IMR-90 (cell line): ENCODE measurements at regions not wholly inside any gene's neighbourhood (a gene's known extent, or its start where the extent isn't known, plus 50 kb on each side); places are given as distances from the start of the nearest gene placed in this dataset.

Experiments used
- ATAC-seq: fragments of 200-7000 bp; cut with Tn5 transposase; 2 replicates; pipeline ENCODE4 v1.9.1; 2020; ENCODE audit warnings: low read depth, mild to moderate bottlenecking, moderate library complexity
- BruUV-seq: library from RNA; stranded (reverse); fragments of 400-500 nt; replicated peaks from 2 replicates; lab custom pipeline; 2021; lab: Mats Ljungman, UMichigan
- CTCF ChIA-PET: fragments of 300-600 bp; formaldehyde crosslinking; extraction: SDS; loops from one replicate; lab custom pipeline; 2021; ENCODE audit warnings: antibody characterized with exemption; lab: Yijun Ruan, JAX
- POLR2A ChIA-PET: fragments of 300-600 bp; sonication (Branson Sonifier 250); formaldehyde crosslinking; loops from one replicate; lab custom pipeline; 2022; ENCODE audit warnings: antibody characterized with exemption; ENCODE audit not compliant: unreplicated experiment; lab: Charles Lee
- DNase-seq: peaks from one replicate; pipeline ENCODE4 v3.0.0; 2013
- H2AFZ ChIP-seq: replicated peaks from 2 replicates; pipeline ENCODE3; 2013; ENCODE audit warnings: low read length, mild to moderate bottlenecking; ENCODE audit not compliant: poor library complexity
- H2AK5ac ChIP-seq: 2 replicates; pipeline ENCODE4 v1.6.1; 2013; ENCODE audit warnings: low read depth, low read length, inconsistent platforms
- H2AK9ac ChIP-seq: replicated peaks from 2 replicates; pipeline ENCODE3; 2013; ENCODE audit warnings: mild to moderate bottlenecking, low read depth, low read length, moderate library complexity; ENCODE audit not compliant: poor library complexity
- H2BK120ac ChIP-seq: 2 replicates; pipeline ENCODE4 v1.6.1; 2013; ENCODE audit warnings: low read depth, low read length, inconsistent platforms
- H2BK15ac ChIP-seq: 3 replicates; pipeline ENCODE4 v1.6.1; 2013; ENCODE audit warnings: low read depth, low read length, inconsistent platforms
- H2BK20ac ChIP-seq: 2 replicates; pipeline ENCODE4 v1.6.1; 2013; ENCODE audit warnings: low read depth, mild to moderate bottlenecking, inconsistent platforms, low read length, moderate library complexity
- H2BK5ac ChIP-seq: 2 replicates; pipeline ENCODE4 v1.6.1; 2013; ENCODE audit warnings: mild to moderate bottlenecking, low read depth, low read length, inconsistent platforms; ENCODE audit not compliant: poor library complexity, severe bottlenecking
- H3K14ac ChIP-seq: replicated peaks from 2 replicates; pipeline ENCODE4 v1.6.1; 2013; ENCODE audit warnings: low read depth, low read length, inconsistent platforms
- H3K18ac ChIP-seq: 2 replicates; pipeline ENCODE4 v1.6.1; 2013; ENCODE audit warnings: low read depth, low read length, control low read depth
- H3K23ac ChIP-seq: 2 replicates; pipeline ENCODE4 v1.6.1; 2013; ENCODE audit warnings: low read depth, low read length, inconsistent platforms
- H3K27ac ChIP-seq: 2 replicates; pipeline ENCODE4 v1.5.1; 2013; ENCODE audit warnings: mild to moderate bottlenecking, control low read depth, low read length; ENCODE audit not compliant: insufficient read depth
- H3K27me3 ChIP-seq: 2 replicates; pipeline ENCODE4 v1.6.1; 2013; ENCODE audit warnings: low read length; ENCODE audit not compliant: control insufficient read depth, insufficient read depth
- H3K36me3 ChIP-seq: 2 replicates; pipeline ENCODE4 v1.6.1; 2013; ENCODE audit warnings: low read length, mixed read lengths; ENCODE audit not compliant: control insufficient read depth, insufficient read depth
- H3K4ac ChIP-seq: 2 replicates; pipeline ENCODE4 v1.6.1; 2013; ENCODE audit warnings: low read depth, low read length, inconsistent platforms
- H3K4me1 ChIP-seq: 2 replicates; pipeline ENCODE4 v1.6.1; 2013; ENCODE audit warnings: low read length, mixed read lengths; ENCODE audit not compliant: control insufficient read depth, insufficient read depth
- H3K4me2 ChIP-seq: 2 replicates; pipeline ENCODE4 v1.6.1; 2013; ENCODE audit warnings: low read depth, mild to moderate bottlenecking, control low read depth, low read length, moderate library complexity
- H3K4me3 ChIP-seq: 2 replicates; pipeline ENCODE4 v1.5.1; 2013; ENCODE audit warnings: low read depth, mild to moderate bottlenecking, control low read depth, low read length, moderate library complexity; ENCODE audit not compliant: insufficient read depth
- H3K56ac ChIP-seq: 2 replicates; pipeline ENCODE4 v1.6.1; 2013; ENCODE audit warnings: low read length, inconsistent platforms; ENCODE audit not compliant: insufficient read depth; ENCODE audit errors: extremely low read depth
- H3K79me1 ChIP-seq, 2 experiments: 2 replicates each; pipeline ENCODE4 v1.6.1; 2013; ENCODE audit warnings: low read length in 2 of 2, inconsistent platforms in 1 of 2, low read depth in 1 of 2
- H3K9ac ChIP-seq: 2 replicates; pipeline ENCODE4 v1.6.1; 2013; ENCODE audit warnings: low read depth, low read length, control low read depth
- H3K9me1 ChIP-seq: 2 replicates; pipeline ENCODE4 v1.6.1; 2013; ENCODE audit warnings: low read length, inconsistent platforms; ENCODE audit not compliant: insufficient read depth
- H3K9me3 ChIP-seq: 2 replicates; pipeline ENCODE4 v1.6.1; 2013; ENCODE audit warnings: low read length; ENCODE audit not compliant: control insufficient read depth, insufficient read depth
- H4K20me1 ChIP-seq: 2 replicates; pipeline ENCODE4 v1.6.1; 2013; ENCODE audit warnings: low read length, inconsistent platforms; ENCODE audit not compliant: insufficient read depth
- H4K5ac ChIP-seq: 2 replicates; pipeline ENCODE4 v1.6.1; 2013; ENCODE audit warnings: mild to moderate bottlenecking, low read depth, low read length, control low read depth
- H4K8ac ChIP-seq, 2 experiments: 2 replicates each; pipeline ENCODE4 v1.6.1; 2013; ENCODE audit warnings: low read depth in 2 of 2, low read length in 2 of 2, control low read depth in 1 of 2, inconsistent platforms in 1 of 2
- H4K91ac ChIP-seq: 2 replicates; pipeline ENCODE4 v1.6.1; 2013; ENCODE audit warnings: low read depth, low read length, inconsistent platforms; ENCODE audit not compliant: insufficient read depth
- BHLHE40 ChIP-seq: fragments of 150-350 bp; IDR thresholded peaks from 2 replicates; pipeline ENCODE4 v1.6.1; 2016; ENCODE audit warnings: mild to moderate bottlenecking, low read depth, low read length
- CEBPB ChIP-seq: IDR thresholded peaks from 2 replicates; pipeline ENCODE4 v1.6.1; 2012; ENCODE audit warnings: low read depth, low read length, improper control_type of control experiment
- CHD1 ChIP-seq: IDR thresholded peaks from 2 replicates; pipeline ENCODE4 v1.6.1; 2012; ENCODE audit warnings: low read depth, low read length, improper control_type of control experiment
- CTCF ChIP-seq: conservative IDR thresholded peaks from 2 replicates; pipeline ENCODE4 v1.5.1; 2012; ENCODE audit warnings: mild to moderate bottlenecking, low read depth, low read length, improper control_type of control experiment
- FOS ChIP-seq: fragments of 150-350 bp; IDR thresholded peaks from 2 replicates; pipeline ENCODE4 v1.6.1; 2016; ENCODE audit warnings: low read depth, low read length
- MAFK ChIP-seq: IDR thresholded peaks from 2 replicates; pipeline ENCODE4 v1.6.1; 2012; ENCODE audit warnings: low read depth, low read length, improper control_type of control experiment
- MAZ ChIP-seq: IDR thresholded peaks from 2 replicates; pipeline ENCODE4 v1.6.1; 2012; ENCODE audit warnings: low read depth, mild to moderate bottlenecking, low read length, improper control_type of control experiment, moderate library complexity, borderline replicate concordance
- MXI1 ChIP-seq: IDR thresholded peaks from 2 replicates; pipeline ENCODE4 v1.6.1; 2012; ENCODE audit warnings: low read depth, mild to moderate bottlenecking, low read length, moderate library complexity, borderline replicate concordance
- NFE2L2 ChIP-seq: fragments of 150-350 bp; IDR thresholded peaks from 2 replicates; pipeline ENCODE4 v1.6.1; 2016; ENCODE audit warnings: low read depth, mild to moderate bottlenecking, low read length
- POLR2A ChIP-seq: IDR thresholded peaks from 2 replicates; pipeline ENCODE4 v1.6.1; 2012; ENCODE audit warnings: mild to moderate bottlenecking, low read depth, low read length
- RAD21 ChIP-seq: IDR thresholded peaks from 2 replicates; pipeline ENCODE4 v1.6.1; 2012; ENCODE audit warnings: low read length, improper control_type of control experiment
- RCOR1 ChIP-seq: IDR thresholded peaks from 2 replicates; pipeline ENCODE4 v1.6.1; 2012; ENCODE audit warnings: mild to moderate bottlenecking, low read length, improper control_type of control experiment; ENCODE audit not compliant: insufficient replicate concordance
- RFX5 ChIP-seq: IDR thresholded peaks from 2 replicates; pipeline ENCODE4 v1.8.0; 2012; ENCODE audit warnings: low read depth, mild to moderate bottlenecking, low read length, moderate library complexity
- SMC3 ChIP-seq: fragments of 150-350 bp; IDR thresholded peaks from 2 replicates; pipeline ENCODE4 v1.6.1; 2016; ENCODE audit warnings: low read depth, mild to moderate bottlenecking, antibody characterized with exemption, low read length, moderate library complexity
- WGBS, 2 experiments: methylation state at CpG; one replicate each; pipeline versions ENCODE4 v1.1.5 to v1.1.7; 2013; ENCODE audit warnings: missing lambda C conversion rate in 2 of 2; ENCODE audit not compliant: insufficient read length in 1 of 2; ENCODE audit errors: extremely low coverage in 2 of 2; 5-methylcytosine and 5-hydroxymethylcytosine counted together
- dilution Hi-C: fragments of 300-500 bp; cut with HindIII; formaldehyde crosslinking; loops from one replicate; pipeline ENCODE4 v1.14.3; 2018; ENCODE audit warnings: low sequenced_read_pairs; ENCODE audit not compliant: unreplicated experiment
- in situ Hi-C: fragments of 300-500 bp; cut with MboI; formaldehyde crosslinking; loops from 3 replicates; pipeline ENCODE4 v1.14.3; 2019; ENCODE audit warnings: low sequenced_read_pairs, inconsistent platforms, mixed read lengths
- intact Hi-C: fragments of 100-400 bp; cut with micrococcal nuclease; formaldehyde crosslinking; loops from 2 replicates; pipeline ENCODE4 v1.10.0; 2022
- TF ChIP-seq, protein P1 (sequence below): fragments of 150-350 bp; IDR thresholded peaks from 2 replicates; pipeline ENCODE4 v1.6.1; 2017; ENCODE audit warnings: mild to moderate bottlenecking, antibody characterized with exemption, low read length, low read depth
- TF ChIP-seq, protein P2 (sequence below): fragments of 150-350 bp; IDR thresholded peaks from 2 replicates; pipeline ENCODE4 v1.6.1; 2016; ENCODE audit warnings: low read depth, mild to moderate bottlenecking, low read length, moderate library complexity, borderline replicate concordance

- Histone ChIP-seq H4K8ac (no peak overlapping the region), H3K23ac (no peak overlapping the region), H3K14ac (no peak overlapping the region), H3K9me1 (no peaks in the 10 kb centered on the region), H3K4me3 (no peak overlapping the region), H2AK5ac (no peak overlapping the region), H3K79me1 (no peaks in the 10 kb centered on the region), H3K9me3 (no peaks in the 10 kb centered on the region), H3K27me3 (0 out of 2 replicates have a peak, but pooled peaks cover 1% of the 10 kb centered on the region), H3K9ac (no peak overlapping the region), H4K91ac (no peak overlapping the region), H3K56ac (no peak overlapping the region), H3K4me1 (no peaks in the 10 kb centered on the region), H2AK9ac (no peak overlapping the region), H3K36me3 (no peaks in the 10 kb centered on the region), H2BK15ac (no peak overlapping the region), H2BK20ac (no peak overlapping the region), H3K18ac (no peak overlapping the region), H3K4me2 (no peak overlapping the region), H3K4ac (no peak overlapping the region), H2BK120ac (no peak overlapping the region), H3K27ac (no peak overlapping the region), H2BK5ac (no peak overlapping the region), H4K5ac (no peak overlapping the region), H4K20me1 (no peaks in the 10 kb centered on the region), H2AFZ (no peak overlapping the region)
- WGBS, 2 experiments: 85% methylated on average over 9 of the region's 15 CpGs; no CpG with 5 or more reads in 1 of the 2 experiments
- BruUV-seq: no TSS peak
- intact Hi-C loops: no loop called here
- CTCF ChIA-PET: no interaction called here
- no peak for TF ChIP-seq MAFK
- TF ChIP-seq MAZ: no peak
- no peak for TF ChIP-seq CEBPB
- TF ChIP-seq RFX5: no peak
- no peak for TF ChIP-seq POLR2A
- TF ChIP-seq FOS: no peak
- no peak for TF ChIP-seq RAD21
- TF ChIP-seq BHLHE40: no peak
- TF ChIP-seq CTCF: no peak
- TF ChIP-seq RCOR1: no peak
- TF ChIP-seq CHD1: no peak
- TF ChIP-seq MXI1: no peak
- no peak for TF ChIP-seq SMC3
- TF ChIP-seq, protein P1, sequence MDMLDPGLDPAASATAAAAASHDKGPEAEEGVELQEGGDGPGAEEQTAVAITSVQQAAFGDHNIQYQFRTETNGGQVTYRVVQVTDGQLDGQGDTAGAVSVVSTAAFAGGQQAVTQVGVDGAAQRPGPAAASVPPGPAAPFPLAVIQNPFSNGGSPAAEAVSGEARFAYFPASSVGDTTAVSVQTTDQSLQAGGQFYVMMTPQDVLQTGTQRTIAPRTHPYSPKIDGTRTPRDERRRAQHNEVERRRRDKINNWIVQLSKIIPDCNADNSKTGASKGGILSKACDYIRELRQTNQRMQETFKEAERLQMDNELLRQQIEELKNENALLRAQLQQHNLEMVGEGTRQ: no peak
- no peak for TF ChIP-seq NFE2L2
- TF ChIP-seq, protein P2, sequence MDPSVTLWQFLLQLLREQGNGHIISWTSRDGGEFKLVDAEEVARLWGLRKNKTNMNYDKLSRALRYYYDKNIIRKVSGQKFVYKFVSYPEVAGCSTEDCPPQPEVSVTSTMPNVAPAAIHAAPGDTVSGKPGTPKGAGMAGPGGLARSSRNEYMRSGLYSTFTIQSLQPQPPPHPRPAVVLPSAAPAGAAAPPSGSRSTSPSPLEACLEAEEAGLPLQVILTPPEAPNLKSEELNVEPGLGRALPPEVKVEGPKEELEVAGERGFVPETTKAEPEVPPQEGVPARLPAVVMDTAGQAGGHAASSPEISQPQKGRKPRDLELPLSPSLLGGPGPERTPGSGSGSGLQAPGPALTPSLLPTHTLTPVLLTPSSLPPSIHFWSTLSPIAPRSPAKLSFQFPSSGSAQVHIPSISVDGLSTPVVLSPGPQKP: no peak
- POLR2A ChIA-PET: no interaction called here
- in situ Hi-C loops: no loop called here
- no peak for DNase-seq
- dilution Hi-C loops: no loop called here
- ATAC-seq: no peak
These were observed 118.0 kb upstream of the PLPPR4 start for GRCh38 chr1:99146129-99146848.
